Gastroesophageal sphincter (tissue), 3 donors: ENCODE measurements at regions not wholly inside any gene's neighbourhood (a gene's known extent, or its start where the extent isn't known, plus 50 kb on each side); places are given as distances from the start of the nearest gene placed in this dataset.

Experiments used
- EP300 ChIP-seq: sonication (generic); formaldehyde crosslinking; IDR thresholded peaks from one replicate; pipeline ENCODE4 v1.6.1; 2017; ENCODE audit warnings: antibody characterized with exemption, mild to moderate bottlenecking
- POLR2A ChIP-seq, 2 donors: fragments of 450-650 bp; IDR thresholded peaks; one replicate each; pipeline ENCODE4 v1.6.1; 2017; ENCODE audit warnings: antibody characterized with exemption in 2 of 2, mild to moderate bottlenecking in 2 of 2, moderate library complexity in 1 of 2
- POLR2AphosphoS5 ChIP-seq: sonication (generic); formaldehyde crosslinking; IDR thresholded peaks from one replicate; pipeline ENCODE4 v1.6.1; 2017; ENCODE audit warnings: antibody characterized with exemption
- TF ChIP-seq, protein P1 (sequence below), 4 experiments: fragments of 200-600 bp in 2 of 4; fragments of 450-650 bp in 2 of 4; sonication (generic) in 1 of 4; IDR thresholded peaks; one replicate each; pipeline ENCODE4 v1.5.1; 2017 to 2019; ENCODE audit warnings: antibody characterized with exemption in 4 of 4, mild to moderate bottlenecking in 2 of 4, moderate library complexity in 2 of 4

- TF ChIP-seq POLR2AphosphoS5 (no peak), POLR2A (IDR thresholded peaks at IDR 0.05) (no peak), EP300 (no peak)
- TF ChIP-seq, protein P1, sequence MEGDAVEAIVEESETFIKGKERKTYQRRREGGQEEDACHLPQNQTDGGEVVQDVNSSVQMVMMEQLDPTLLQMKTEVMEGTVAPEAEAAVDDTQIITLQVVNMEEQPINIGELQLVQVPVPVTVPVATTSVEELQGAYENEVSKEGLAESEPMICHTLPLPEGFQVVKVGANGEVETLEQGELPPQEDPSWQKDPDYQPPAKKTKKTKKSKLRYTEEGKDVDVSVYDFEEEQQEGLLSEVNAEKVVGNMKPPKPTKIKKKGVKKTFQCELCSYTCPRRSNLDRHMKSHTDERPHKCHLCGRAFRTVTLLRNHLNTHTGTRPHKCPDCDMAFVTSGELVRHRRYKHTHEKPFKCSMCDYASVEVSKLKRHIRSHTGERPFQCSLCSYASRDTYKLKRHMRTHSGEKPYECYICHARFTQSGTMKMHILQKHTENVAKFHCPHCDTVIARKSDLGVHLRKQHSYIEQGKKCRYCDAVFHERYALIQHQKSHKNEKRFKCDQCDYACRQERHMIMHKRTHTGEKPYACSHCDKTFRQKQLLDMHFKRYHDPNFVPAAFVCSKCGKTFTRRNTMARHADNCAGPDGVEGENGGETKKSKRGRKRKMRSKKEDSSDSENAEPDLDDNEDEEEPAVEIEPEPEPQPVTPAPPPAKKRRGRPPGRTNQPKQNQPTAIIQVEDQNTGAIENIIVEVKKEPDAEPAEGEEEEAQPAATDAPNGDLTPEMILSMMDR (IDR thresholded peaks at IDR 0.05): no peak
Observed at GRCh38 chr2:18061717-18062116, 183.2 kb downstream of the KCNS3 start.
